ENCODE measurements at regions not wholly inside any gene's neighbourhood (a gene's known extent, or its start where the extent isn't known, plus 50 kb on each side); places are given as distances from the start of the nearest gene placed in this dataset.

GRCh38 chr2:16034151-16034974, 94.0 kb downstream of the MYCN start:
- H3K27ac ChIP-seq = no peak overlapping the region
- no peaks in the 10 kb centered on the region for H3K36me3 ChIP-seq
- 53 to 65% methylated on average over 1 to 2 of the region's 5 CpGs for WGBS, 2 donors
- DNase-seq = no peak
- H3K4me3 ChIP-seq = no peak overlapping the region
- no peak for TF ChIP-seq POLR2A (IDR thresholded peaks at IDR 0.05)
- TF ChIP-seq CTCF (IDR thresholded peaks at IDR 0.05) = no peak
- intact Hi-C loops (cut with DNase I) = no loop called here
- peaks cover 0 to 11% (median 0%) of the 10 kb centered on the region in 3 donors for H3K4me1 ChIP-seq
- no peaks in the 10 kb centered on the region for H3K9me3 ChIP-seq
- peaks cover 0 to 16% (median 0%) of the 10 kb centered on the region in 4 donors for H3K27me3 ChIP-seq

- Histone ChIP-seq H3K36me3 (no peaks in the 10 kb centered on the region), H3K9me3 (no peaks in the 10 kb centered on the region), H3K4me3 (no peak overlapping the region), H3K4me1 (peaks cover 0 to 11% (median 0%) of the 10 kb centered on the region in 3 donors), H3K27me3 (peaks cover 0 to 8% (median 0%) of the 10 kb centered on the region in 4 donors), H3K27ac (no peak overlapping the region)
- intact Hi-C loops (cut with DNase I) = no loop called here
- WGBS, 2 donors = 95% methylated on average over 3 of the region's 4 CpGs; no CpG with 5 or more reads in 1 of the 2 donors
- TF ChIP-seq POLR2A (IDR thresholded peaks at IDR 0.05) = no peak
- no peak for TF ChIP-seq CTCF (IDR thresholded peaks at IDR 0.05)
- no peak for DNase-seq
Measured at GRCh38 chr2:16033032-16033293, 92.6 kb downstream of the MYCN start.

GRCh38 chr2:16032282-16033031, 92.1 kb downstream of the MYCN start:
- Histone ChIP-seq H3K4me1 (peaks cover 0 to 11% (median 0%) of the 10 kb centered on the region in 3 donors), H3K4me3 (no peak overlapping the region), H3K27me3 (peaks cover 0 to 8% (median 0%) of the 10 kb centered on the region in 4 donors), H3K9me3 (no peaks in the 10 kb centered on the region), H3K27ac (no peak overlapping the region), H3K36me3 (no peaks in the 10 kb centered on the region)
- intact Hi-C loops (cut with DNase I) = no loop called here
- whole genome bisulfite sequencing, 2 donors = 91 to 97% methylated on average over 10 to 11 of the region's 11 CpGs
- no peak for DNase-seq
- TF ChIP-seq CTCF (IDR thresholded peaks at IDR 0.05) (no peak), POLR2A (IDR thresholded peaks at IDR 0.05) (no peak)

GRCh38 chr2:16031848-16032159, 91.5 kb downstream of the MYCN start:
- TF ChIP-seq POLR2A (IDR thresholded peaks at IDR 0.05) (no peak), CTCF (IDR thresholded peaks at IDR 0.05) (no peak)
- DNase-seq = no peak
- H3K27ac ChIP-seq = no peak overlapping the region

More at GRCh38 chr2:16031848-16032159, 91.5 kb downstream of the MYCN start:
- no peak overlapping the region for H3K4me3 ChIP-seq
- peaks cover 0 to 11% (median 0%) of the 10 kb centered on the region in 3 donors for H3K4me1 ChIP-seq
- H3K36me3 ChIP-seq = no peaks in the 10 kb centered on the region
- WGBS, 2 donors = 18 to 39% methylated on average over 8 of the region's 8 CpGs
- intact Hi-C loops (cut with DNase I) = no loop called here
- H3K9me3 ChIP-seq = no peaks in the 10 kb centered on the region
- peaks cover 0 to 8% (median 0%) of the 10 kb centered on the region in 4 donors for H3K27me3 ChIP-seq
